ENCODE measurements at regions not wholly inside any gene's neighbourhood (a gene's known extent, or its start where the extent isn't known, plus 50 kb on each side); places are given as distances from the start of the nearest gene placed in this dataset.
A peak's percentile ranks its signal among the peaks of the same experiment; 100 is the strongest.

GRCh38 chr1:173302890-173303829, 96.0 kb upstream of the TNFSF4 start (continued):
- peak; percentile 14; the same call in 1 of the 2 replicates for TF ChIP-seq ZBTB7A (IDR thresholded peaks at IDR 0.05; ENCODE audit: borderline replicate concordance, control insufficient read depth, low read depth, low read length)
- no peak for TF ChIP-seq HDAC6 (IDR thresholded peaks at IDR 0.05; ENCODE audit: low read depth, low read length)
- TF ChIP-seq L3MBTL2 (IDR thresholded peaks at IDR 0.05): peak; percentile 55
- TF ChIP-seq ZNF316 (IDR thresholded peaks at IDR 0.05): no peak
- 0 out of 2 replicates have a peak, but pooled peaks have one; percentile 45 for TF ChIP-seq MBD2 (IDR thresholded peaks at IDR 0.05; ENCODE audit: borderline replicate concordance, low read depth)
- TF ChIP-seq MXI1 (IDR thresholded peaks at IDR 0.05; ENCODE audit: low read depth, low read length): no peak
- TF ChIP-seq EP300 (IDR thresholded peaks at IDR 0.05; ENCODE audit: low read length): no peak; the same call in 1 of the 2 replicates
- peak; percentile 80 for TF ChIP-seq PRDM10 (IDR thresholded peaks at IDR 0.05; ENCODE audit: partially characterized antibody)
- TF ChIP-seq ZNF584 (CRISPR knock-in tag; IDR thresholded peaks at IDR 0.05; ENCODE audit: low read depth): peak; percentile 42
- peak; percentile 88 for TF ChIP-seq HDAC2 (IDR thresholded peaks at IDR 0.05)
- TF ChIP-seq TOE1 (IDR thresholded peaks at IDR 0.05; ENCODE audit: borderline replicate concordance): peak; percentile 71; the same call in 1 of the 2 replicates
- no peak for TF ChIP-seq TOE1 (CRISPR knock-in tag; IDR thresholded peaks at IDR 0.05; ENCODE audit: borderline replicate concordance, low read depth)
- no peak; the same call in 1 of the 2 replicates for TF ChIP-seq RNF219 (CRISPR knock-in tag; IDR thresholded peaks at IDR 0.05)
- 0 out of 2 replicates have a peak, but pooled peaks have one; percentile 54 for TF ChIP-seq CUX1 (CRISPR knock-in tag; IDR thresholded peaks at IDR 0.05)
- TF ChIP-seq PYGO2 (tag; IDR thresholded peaks at IDR 0.05): no peak
- 0 out of 2 replicates have a peak, but pooled peaks have one; percentile 19 for TF ChIP-seq POLR2H (tag; IDR thresholded peaks at IDR 0.05; ENCODE audit: low read depth)
